Stimulated activated CD8-positive, alpha-beta memory T cell treated with anti-CD3 and anti-CD28 coated beads, Interleukin-7, amount 100 ng/mL, for 1 hour (primary cell): ENCODE measurements at regions not wholly inside any gene's neighbourhood (a gene's known extent, or its start where the extent isn't known, plus 50 kb on each side); places are given as distances from the start of the nearest gene placed in this dataset.
"Not testable (repeated sequence)": the region's sequence is repeated elsewhere in the genome, so short reads cannot be mapped to it uniquely, and the experiment has no call there.

Experiments
- DNase-seq, 2 donors: peaks; one replicate each; pipeline ENCODE4 v3.0.0-alpha.2; 2020; ENCODE audit warnings: low read depth in 2 of 2

- no peak for DNase-seq
These were observed 413.9 kb upstream of the AUTS2 start for GRCh38 chr7:69184339-69184738.

DNA sequence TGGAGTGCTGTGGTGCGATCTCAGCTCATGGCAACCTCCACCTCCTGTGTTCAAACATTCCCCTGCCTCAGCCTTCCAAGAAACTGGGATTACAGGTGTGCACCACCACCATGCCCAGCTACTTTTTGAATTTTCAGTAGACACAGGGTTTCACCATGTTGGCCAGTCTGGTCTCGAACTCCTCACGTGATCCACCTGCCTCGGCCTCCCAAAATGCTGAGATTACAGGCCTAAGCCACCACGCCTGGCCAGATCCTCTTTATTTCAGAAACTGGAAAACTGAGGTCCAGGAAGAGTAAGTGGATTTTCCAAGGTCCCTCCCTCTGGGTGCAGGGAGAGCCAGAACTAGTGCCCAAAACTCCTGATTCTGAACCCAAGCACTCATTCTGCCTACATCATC is 413.1 kb upstream of the AUTS2 start:
- DNase-seq, result no peak

DNA sequence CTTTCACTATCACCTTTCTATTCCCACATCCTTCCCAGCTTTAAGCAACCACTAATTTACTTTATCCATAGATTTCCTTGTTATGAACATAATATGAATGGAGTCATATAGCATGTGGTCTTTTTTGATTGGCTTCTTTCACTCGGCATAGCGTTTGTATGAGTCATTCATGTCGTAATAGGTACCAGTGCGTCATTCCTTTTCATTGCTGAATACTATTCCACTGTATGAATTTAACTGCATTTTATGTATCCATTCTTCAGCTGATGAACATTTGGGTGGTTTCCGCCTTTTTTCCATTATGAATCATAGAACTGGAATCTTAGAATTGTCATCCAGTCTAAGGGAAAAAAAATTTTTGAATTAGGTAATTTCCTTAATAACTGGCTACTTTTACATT is 411.3 kb upstream of the AUTS2 start:
- no peak for DNase-seq

GRCh38 chr7:69187824-69188333 is 410.4 kb upstream of the AUTS2 start:
- no peak for DNase-seq

DNA sequence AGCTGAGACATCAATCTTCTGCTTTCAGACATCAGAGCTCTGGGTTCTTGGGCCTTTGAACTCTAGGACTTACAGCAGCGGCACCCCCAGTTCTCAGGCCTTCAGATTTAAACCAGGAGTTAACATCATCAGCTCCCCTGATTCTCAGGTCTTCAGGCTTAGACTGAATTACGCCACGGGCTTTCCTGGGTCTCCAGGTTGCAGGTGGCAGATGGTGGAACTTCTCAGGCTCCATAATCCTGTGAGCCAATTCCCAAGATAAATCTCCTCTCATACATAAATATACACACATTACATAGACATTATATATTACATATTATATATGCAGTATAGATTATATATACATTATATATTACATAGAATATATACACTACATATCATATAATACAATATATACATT is 408.9 kb upstream of the AUTS2 start:
- no peak for DNase-seq

DNA sequence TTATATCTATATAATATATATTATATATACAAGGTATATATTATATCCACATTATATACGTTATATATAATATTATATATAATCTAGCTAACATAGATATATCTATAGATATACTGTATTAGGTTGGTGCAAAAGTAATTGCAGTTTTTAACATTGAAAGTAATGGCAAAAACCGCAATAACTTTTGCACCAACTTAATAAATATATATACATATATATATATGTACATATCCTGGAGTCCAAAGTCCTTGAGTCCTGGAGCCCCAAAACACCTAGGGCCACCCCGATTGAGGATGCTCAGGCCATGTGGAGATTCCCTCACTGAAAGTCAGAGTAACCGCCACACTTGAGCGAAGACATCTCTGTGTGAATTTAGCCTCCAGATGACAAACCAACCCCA is 408.2 kb upstream of the AUTS2 start:
- DNase-seq, result no peak

- no peak for DNase-seq
These were observed 407.5 kb upstream of the AUTS2 start for GRCh38 chr7:69190763-69191162.

GRCh38 chr7:69192134-69192533 is 406.1 kb upstream of the AUTS2 start:
- no peak for DNase-seq

DNA sequence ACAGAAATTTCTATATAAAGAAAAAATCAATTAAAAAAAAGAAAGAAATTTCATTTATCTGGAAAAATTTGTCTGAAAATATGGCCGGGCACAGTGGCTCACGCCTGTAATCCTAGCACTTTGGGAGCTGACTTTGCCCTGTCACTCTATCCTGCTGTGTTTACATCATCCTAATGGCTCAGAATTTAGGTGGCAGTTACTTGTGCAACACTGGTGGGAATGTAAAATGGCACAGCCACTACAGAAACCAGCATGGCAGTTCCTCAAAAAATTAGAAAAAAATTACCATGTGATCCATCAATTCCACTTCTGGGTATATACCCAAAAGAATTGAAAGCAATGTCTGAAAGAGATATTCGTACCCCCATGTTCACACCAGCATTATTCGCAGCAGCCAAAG is 405.2 kb upstream of the AUTS2 start:
- no peak for DNase-seq

- no peak for DNase-seq
These were observed 401.7 kb upstream of the AUTS2 start for GRCh38 chr7:69196593-69196992.

GRCh38 chr7:69198250-69198649 is 400.0 kb upstream of the AUTS2 start:
- no peak for DNase-seq

DNA sequence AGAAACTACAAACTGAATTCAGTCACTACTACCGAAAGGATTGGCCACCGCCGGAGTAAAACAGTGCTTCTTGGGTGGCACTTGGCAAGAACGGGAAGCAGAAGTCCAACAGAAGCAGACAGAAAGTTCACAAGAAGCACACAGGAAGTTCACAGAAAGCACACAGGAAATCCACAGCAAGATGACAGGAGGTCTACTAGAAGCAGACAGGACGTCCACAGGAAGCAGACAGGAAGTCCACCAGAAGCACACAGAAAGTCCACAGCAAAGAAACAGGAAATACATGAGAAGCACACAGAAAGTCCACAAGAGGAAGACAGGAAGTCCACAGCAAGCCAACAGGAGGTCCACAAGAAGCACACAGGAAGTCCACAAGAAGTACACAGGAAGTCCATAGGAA is 399.2 kb upstream of the AUTS2 start:
- DNase-seq, result no peak

DNA sequence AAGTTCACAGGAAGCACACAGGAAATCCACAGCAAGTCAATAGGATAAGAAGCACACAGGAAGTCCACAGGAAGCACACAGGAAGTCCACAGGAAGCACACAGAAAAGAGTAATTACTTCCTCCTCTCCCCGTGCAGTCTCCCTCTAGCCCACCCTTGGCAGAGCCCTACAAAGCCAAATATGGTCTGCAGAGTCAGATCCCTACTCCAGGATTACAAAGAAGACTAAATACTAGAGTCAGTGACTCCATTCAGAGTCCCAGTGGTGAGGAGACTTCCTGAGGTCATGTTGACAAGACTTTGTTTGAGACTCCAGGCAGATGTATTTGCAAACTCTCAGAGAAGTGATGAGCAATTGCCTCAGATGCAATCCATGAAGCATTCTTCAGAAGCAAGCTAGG is 398.6 kb upstream of the AUTS2 start:
- DNase-seq, result no peak

DNA sequence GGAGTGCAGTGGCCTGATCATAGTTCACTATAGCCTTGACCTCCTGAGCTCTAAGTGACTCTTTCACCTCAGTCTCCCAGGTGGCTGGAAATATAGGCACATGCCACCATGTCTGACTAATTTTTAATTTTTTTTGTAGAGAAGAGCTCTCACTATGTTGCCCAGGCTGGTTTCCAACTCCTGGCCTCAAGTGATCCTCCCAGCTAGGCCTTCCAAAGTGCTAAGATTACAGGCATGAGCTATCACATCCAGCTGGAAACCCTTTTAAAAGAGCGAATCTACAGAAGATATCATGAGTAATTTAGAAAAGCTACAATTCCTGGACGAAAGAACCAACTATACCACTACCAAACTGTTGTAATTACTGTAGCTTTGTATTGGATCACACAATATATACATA is 394.4 kb upstream of the AUTS2 start:
- DNase-seq, result no peak

GRCh38 chr7:69204943-69205342 is 393.3 kb upstream of the AUTS2 start:
- DNase-seq, result no peak

GRCh38 chr7:69205581-69205980 is 392.7 kb upstream of the AUTS2 start:
- DNase-seq, result no peak

- DNase-seq, result no peak
These were observed 390.0 kb upstream of the AUTS2 start for GRCh38 chr7:69208276-69208675.

DNA sequence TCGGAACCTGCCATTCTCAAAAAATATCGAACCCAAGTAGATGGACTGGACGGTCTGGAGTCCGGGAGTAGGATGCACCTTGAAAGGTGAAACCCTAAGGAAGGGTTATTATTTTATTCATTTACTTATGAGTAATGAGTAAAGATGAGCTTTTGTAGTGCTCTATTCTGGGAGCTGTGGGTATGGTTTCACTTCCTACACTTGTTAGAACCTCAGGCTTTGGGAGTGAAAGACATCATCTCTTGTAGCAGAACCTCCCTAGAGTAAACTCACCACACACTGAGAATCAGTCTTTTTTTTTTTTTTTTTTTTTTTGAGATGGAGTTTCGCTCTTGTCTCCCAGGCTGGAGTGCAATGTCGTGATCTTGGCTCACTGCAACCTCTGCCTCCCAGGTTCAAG is 389.4 kb upstream of the AUTS2 start:
- DNase-seq, result no peak

GRCh38 chr7:69211336-69211735 is 386.9 kb upstream of the AUTS2 start:
- no peak for DNase-seq

- no peak for DNase-seq
These were observed 386.5 kb upstream of the AUTS2 start for GRCh38 chr7:69211739-69212138.

DNA sequence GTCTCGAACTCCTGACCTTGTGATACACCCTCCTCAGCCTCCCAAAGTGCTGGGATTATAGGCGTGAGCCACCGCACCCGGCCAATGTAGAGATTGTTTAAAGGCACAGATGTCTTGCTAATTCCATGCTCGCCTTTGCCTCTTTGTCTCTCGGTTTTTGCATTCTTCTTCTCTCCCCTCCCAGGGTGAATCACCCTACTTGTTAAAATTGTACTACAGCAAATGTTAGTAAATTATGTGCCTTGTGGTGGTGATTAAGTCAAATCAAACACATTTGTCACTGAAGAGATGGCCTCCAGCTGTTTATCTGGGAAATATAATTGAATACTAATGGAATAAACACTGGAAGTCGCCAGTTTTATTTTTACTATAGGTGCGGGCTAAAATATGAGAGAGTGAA is 384.4 kb upstream of the AUTS2 start:
- no peak for DNase-seq

GRCh38 chr7:69215516-69215915 is 382.8 kb upstream of the AUTS2 start:
- not testable (repeated sequence) for DNase-seq

GRCh38 chr7:69217516-69218350 is 380.5 kb upstream of the AUTS2 start:
- no peak for DNase-seq

GRCh38 chr7:69218576-69218975 is 379.7 kb upstream of the AUTS2 start:
- DNase-seq, result no peak
